ENCODE measurements at regions not wholly inside any gene's neighbourhood (a gene's known extent, or its start where the extent isn't known, plus 50 kb on each side); places are given as distances from the start of the nearest gene placed in this dataset.

- ATAC-seq (no peak), DNase-seq (no peak)
- intact Hi-C loops (cut with DNase I), result no loop called here
These were observed 1565.5 kb downstream of the UQCRFS1 start for GRCh38 chr19:27647423-27647822.

GRCh38 chr19:27635401-27635800, 1577.5 kb downstream of the UQCRFS1 start:
- DNase-seq (no peak), ATAC-seq (no peak)
- intact Hi-C loops (cut with DNase I), result no loop called here

GRCh38 chr19:27618006-27618405, 1594.9 kb downstream of the UQCRFS1 start:
- ATAC-seq, result no peak
- intact Hi-C loops (cut with DNase I), result no loop called here
- DNase-seq, result no peak

- DNase-seq (no peak), ATAC-seq (no peak)
- intact Hi-C loops (cut with DNase I), result loop anchor here in 1 of 2 donors (10.0 kb wide), 1 partner anchor 494 kb away; no protein-coding TSS in a partner anchor
These were observed 1632.0 kb downstream of the UQCRFS1 start for GRCh38 chr19:27580906-27581305.
